ENCODE measurements at regions not wholly inside any gene's neighbourhood (a gene's known extent, or its start where the extent isn't known, plus 50 kb on each side); places are given as distances from the start of the nearest gene placed in this dataset.

DNA sequence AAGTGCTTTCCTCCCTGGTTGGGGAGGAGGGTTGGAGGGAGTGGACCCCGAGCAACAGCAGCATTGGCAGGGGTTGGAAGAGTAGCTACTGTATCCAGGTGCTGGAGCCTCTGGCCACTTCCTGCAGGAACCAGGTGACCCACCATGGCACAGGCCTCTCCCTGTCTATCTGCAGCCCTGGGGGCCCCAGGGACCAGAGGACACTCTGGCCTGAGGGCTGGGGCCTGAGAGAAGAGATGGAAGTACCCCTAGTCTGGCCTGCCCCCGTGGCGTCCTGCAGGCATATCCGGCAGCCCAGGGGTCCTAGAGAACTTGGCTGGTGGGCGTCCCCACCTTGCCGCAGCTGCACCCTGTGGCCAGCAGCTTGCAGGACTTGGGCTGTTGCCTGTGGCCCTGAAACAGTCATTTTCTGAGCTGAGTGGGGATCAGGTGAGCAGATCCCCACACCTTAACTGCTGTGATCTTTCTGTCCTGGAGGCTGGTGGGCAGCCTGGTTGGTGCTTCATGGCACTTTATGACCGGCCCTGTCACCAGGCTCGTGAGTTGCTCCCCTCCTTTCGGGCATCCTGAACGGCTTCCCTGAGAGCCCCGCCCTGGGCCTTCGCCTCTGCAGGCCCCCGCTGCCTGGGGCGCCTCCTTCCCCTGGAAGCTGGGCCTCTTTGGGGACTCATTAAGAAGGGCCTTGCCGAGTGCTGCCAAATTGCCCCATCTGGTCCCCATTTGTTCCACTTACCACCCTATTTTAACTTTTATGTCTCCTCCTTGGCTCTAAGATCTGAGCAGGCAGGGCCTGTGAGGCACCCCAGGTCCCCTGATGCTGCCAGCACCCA lies 298.6 kb downstream of the SEC14L1 start:
- DNase-seq (ENCODE audit: extremely low read depth, low read depth, low spot score): no peak

DNA sequence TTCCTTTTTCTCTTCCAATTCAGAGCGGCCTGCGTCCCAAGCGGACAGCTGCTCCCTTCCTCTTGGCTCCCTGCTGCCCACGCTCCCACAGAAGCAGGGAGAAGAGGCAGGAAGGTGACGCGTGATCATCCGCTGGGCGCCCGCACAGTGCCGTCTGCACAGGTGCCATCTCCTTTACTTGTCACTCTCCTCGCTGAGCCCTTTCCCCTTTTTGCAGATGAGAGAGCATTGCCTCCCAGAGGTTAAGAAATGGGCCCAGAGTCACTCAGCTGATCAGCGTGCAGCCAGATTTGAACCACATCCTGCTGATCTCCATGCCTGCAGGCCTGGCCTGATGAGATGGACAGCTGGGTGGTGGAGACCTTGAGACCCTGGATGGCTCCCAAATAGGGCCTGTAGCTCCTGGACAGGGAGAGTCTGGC lies 299.8 kb downstream of the SEC14L1 start:
- DNase-seq (ENCODE audit: extremely low read depth, low read depth, low spot score): no peak

DNA sequence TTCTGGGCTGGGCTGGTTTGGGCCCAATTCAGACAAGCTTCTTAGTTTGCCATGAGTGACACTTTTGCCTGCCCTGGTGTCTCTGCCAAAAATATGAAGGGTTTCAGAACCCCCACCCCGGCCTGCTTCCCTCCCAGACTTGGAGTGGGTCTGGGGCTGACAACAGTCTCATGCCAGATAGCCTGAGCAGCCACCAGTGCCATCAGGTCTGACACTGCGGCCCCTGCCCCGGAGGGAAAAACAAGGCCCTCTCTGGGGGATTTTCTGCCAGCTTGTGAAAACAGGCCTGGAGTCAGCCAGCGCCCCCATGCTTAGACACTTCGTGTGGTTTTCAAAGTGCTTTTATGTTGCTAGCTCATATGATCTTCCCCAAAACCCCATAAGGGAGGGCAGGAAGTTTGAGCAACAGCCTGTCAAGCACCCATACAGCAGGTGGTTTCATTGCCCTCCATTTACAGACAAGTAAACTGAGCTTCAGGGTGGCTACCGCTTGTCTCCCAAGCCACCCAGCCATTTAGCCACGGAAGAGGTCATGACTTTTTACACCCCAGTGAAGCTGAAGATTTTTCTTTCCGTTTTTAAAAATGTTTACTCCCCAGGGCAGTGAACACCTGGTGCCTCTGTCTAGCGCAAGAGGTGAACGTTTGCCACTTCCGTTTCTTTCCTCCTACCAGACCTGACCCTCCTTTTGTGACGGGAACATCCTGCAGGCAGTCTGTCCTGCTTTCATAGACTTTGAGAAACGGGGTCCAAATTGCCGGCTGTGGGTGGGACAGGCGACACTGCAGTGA lies 300.6 kb downstream of the SEC14L1 start:
- no peak for DNase-seq (ENCODE audit: extremely low read depth, low read depth, low spot score)

DNA sequence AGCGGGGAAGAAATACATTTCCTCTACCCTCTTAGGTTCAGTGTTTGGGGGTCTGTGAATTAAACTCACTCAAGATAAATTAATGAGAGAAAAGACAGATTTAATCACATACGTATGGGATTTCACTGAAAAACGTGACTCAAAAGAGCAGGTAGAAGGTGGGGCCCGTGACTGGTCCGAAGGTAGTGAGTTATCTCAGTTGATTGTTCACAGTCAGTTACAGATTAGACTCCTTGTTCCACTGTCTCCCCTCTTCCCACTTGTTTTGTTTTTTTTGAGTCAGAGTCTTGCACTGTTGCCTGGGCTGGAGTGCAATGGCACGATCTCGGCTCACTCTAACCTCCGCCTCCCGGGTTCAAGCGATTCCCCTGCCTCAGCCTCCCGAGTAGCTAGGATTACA lies 301.2 kb downstream of the SEC14L1 start:
- DNase-seq (ENCODE audit: extremely low read depth, low read depth, low spot score): no peak

DNA sequence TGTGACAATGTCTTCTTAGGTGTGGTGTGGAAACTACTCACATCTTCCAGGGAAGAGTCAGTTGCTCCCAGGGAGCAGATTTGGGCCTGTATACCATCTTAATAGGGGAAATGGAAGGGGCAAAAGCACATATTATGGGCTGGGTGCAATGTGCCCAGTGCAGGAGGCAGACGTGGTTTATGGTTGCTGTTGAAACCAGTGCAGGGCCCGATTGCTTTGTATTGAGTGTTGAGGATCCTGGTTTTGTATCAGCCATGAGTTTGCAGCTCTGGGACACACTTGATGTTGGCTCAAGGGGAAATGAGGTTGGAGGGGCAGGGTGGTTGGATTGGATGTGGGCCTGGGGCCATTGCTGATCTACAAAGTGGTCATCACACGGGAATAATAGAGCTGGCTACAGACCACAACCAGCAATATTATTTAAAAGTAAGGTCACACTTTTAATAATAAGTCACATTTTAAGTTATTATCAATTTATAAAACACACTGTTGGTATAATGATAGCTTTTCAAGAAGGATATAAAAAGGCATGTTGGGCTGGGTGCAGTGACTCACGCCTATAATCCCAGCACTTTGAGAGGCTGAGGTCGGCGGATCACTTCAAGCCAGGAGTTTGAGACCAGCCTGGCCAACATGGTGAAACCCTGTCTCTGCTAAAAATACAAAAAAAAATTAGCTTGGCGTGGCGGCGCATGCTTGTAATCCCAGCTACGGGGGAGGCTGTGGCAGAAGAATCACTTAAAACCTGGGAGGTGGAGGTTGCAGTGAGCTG lies 302.4 kb downstream of the SEC14L1 start:
- no peak for DNase-seq (ENCODE audit: extremely low read depth, low read depth, low spot score)

DNA sequence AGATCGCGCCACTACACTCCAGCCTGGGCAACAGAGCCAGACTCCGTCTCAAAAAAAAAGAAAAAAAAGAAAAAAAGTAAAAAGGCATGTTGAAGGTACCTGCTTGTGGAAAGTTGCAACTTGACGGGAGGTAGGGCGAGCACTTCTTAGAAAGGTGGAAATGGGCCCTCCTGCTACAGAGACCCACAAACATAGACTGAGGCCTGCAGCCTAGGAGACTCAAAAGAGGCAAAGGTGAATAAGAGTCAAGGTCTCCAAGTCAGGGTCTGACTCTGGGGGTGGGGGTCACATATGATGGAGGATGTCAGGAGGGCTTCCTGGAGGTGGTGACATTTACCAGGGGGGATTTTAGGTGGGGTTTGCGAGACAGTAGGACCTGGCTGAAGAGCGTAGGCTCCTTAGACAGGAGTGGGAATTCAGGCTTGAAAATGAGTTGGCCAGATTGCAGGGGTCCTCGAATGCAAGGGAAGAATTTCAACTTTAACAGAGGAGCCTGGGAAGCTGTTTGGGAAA lies 303.0 kb downstream of the SEC14L1 start:
- no peak for DNase-seq (ENCODE audit: extremely low read depth, low read depth, low spot score)

DNA sequence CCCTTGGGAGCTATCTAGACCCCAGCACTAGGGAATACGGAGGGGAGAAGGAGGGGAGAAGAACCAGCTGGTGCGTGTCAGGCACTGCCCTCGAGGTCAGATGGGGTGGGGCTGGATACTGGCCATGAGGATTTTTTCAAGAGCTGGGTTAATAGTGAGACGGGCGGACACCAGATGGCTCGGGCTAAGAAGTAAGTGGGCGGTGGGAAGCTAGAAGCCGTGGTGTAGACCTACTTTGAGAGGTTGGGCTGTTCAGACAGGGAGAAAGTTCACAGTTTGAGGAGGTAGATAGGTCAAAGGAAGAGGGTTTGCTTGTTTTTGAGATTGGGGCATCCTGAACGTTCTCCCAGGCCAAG lies 303.8 kb downstream of the SEC14L1 start:
- DNase-seq (ENCODE audit: extremely low read depth, low read depth, low spot score): no peak

DNA sequence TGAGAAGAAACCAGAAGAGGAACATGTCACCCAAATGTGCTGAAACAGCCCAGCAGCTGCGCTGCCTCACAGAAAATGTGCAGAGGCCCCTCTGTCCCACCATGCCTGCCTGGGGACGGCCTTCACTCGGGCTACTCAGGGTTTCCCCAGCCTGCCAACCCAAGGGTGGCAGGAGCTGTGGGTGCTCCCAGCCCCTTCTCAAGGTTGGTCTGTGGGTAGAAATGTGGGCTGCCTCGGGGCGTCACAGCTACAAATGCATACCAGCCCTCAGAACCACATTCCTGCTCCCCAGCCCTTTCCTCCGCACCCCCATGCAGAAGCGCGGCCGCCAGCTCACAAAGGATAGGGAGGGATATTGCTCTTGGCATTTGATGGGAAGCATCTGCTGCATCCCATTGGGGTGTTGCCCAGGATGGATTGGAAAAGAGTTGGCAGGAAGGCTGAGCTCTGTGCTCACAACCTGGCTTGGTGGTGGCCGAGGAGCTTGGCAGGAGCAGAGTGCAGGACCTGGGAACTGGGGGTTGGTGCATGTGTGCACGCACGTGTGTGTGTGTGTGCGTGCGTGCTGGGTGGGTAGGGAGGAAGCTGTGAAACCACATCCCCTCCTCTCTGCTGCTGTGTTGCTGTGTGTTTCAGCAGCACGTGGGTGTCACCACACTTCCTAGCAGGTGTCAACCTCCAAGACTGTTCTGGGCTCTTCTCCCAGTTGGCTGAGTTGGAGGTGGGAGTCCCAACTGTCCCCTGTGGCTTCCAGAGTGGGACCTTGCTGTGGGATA lies 304.4 kb downstream of the SEC14L1 start:
- DNase-seq (ENCODE audit: extremely low read depth, low read depth, low spot score): no peak

DNA sequence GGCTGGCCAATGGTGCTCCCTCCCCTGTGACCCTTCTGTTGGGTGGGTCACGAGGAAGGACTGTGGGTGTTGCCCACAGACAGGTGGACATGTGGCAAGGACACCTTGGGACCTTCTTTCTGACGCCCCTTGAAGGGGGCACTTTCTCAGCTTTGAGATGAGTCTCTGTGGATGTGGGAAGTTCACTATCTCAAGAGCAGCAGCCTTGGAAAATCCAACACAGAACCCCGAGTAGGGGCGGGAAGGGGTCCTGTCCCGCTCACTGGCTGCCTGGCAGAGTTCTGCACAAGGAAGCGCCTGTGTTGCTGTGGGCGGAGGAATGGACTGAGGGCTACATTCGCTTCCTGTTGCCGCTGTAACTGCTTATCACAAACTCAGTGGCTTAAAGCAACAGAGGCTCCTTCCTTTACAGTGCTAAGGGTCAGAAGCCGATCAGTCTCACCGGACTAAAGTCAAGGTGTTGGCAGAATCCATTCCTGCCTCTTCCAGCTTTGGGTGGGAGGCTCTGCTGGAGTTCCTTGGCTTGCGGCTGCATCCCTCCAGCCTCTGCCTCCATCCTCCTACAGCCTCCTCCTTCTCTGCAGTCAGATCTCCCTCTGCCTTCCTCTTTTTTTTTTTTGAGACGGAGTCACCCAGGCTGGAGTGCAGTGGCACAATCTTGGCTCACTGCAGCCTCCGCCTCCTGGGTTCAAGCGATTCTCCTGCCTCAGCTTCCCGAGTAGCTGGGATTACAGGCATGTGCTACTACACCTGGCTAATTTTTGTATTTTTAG lies 305.2 kb downstream of the SEC14L1 start:
- DNase-seq (ENCODE audit: extremely low read depth, low read depth, low spot score): no peak

DNA sequence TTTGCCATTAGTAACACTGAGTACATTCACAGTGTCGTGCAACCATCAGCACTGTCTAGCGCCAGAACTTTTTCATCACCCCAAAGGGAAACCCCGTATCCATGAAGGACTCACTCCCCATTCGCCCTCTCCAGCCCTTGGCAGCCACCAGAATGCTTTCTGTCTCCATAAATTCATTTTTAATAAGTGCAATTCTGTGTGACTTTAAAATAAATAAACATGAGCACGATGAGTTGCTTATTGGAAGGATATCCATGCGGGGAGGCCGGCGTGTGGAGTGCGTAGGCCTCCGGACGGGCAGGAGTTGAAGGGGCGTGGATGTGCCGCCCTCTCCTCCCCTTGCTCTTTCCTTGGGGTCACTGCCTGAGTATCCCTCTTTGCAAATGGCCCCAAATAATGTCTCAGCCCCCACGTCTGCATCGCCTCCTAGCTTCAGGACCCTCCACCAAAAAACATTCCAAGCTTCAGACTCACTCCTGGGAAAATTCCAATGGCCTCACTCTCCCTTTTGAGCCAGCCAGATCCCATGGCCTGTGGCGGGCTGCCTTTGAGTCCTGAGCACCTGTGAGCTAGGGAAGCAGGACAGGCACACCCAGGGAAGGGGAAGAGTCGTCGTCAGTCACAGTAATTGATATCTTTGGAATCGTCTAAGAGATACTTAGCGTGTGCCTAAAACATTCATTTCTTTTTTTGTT lies 306.3 kb downstream of the SEC14L1 start:
- DNase-seq (ENCODE audit: extremely low read depth, low read depth, low spot score): no peak

DNA sequence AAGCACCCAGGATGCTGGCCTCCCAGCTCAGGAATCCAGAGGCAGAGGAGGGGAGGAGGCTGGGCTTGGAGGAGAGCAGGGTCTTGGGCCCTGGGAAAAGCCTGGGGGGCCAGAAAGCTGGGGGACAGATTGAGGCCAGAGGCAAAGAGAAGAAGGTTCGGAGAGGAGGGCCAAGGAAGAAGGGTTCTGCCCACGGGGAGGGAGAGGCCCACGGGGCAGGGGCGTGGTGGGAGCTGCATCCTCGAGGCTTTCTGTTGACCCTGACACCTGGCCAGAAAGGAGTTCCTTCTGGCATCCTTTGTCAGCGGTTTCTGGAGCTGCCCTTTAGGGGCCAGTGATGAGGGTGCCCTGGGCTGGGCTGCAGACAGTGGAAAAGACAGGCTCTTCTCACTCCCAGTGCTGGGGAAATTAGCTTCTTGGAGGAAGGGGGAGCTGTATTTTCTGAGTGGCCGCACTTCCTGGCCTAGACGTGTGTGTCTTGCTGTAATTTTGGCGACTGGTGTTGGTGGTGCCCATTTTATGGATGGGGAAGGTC lies 308.7 kb downstream of the SEC14L1 start:
- DNase-seq (ENCODE audit: extremely low read depth, low read depth, low spot score): no peak

DNA sequence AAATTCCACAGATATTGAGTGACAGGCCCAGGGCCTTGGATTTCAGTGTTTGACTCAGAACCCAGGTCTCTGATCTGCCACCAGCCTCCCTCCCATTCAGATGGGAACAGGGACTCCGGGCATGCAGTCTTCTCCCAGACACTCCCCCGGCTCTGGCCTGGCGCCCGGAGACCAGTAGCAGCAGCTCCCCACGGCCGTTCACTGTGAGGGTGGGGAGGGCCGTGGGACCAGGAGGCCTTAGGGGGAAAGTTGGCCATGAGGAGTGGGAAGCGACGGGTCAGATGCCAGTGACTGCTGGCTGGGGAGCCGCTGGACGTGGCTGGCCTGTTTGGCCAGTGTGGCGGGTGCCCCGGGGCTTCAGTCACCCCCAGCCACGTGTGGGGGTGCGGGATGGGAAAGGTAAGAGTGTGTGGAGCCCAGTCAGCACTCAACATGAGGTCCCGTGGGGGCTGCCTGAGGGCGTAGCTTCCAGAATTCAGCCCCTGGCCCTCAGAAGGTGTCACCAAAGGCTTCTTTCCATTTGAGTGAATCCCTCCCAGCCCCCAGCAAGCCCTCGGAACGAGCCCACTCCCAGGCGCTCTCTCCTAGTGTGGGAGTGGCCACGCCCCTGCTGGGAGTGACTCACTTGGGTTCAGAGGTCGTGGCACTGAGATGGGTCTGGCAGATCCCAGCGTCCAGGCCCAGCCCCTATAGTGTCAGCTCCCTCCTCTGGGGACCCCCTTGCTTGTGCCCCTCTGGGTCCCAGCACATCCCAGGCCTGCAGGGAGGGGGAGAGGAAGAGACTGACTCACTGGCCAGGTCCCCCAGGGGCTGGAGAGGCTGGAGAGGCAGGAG lies 309.4 kb downstream of the SEC14L1 start:
- no peak for DNase-seq (ENCODE audit: extremely low read depth, low read depth, low spot score)

DNA sequence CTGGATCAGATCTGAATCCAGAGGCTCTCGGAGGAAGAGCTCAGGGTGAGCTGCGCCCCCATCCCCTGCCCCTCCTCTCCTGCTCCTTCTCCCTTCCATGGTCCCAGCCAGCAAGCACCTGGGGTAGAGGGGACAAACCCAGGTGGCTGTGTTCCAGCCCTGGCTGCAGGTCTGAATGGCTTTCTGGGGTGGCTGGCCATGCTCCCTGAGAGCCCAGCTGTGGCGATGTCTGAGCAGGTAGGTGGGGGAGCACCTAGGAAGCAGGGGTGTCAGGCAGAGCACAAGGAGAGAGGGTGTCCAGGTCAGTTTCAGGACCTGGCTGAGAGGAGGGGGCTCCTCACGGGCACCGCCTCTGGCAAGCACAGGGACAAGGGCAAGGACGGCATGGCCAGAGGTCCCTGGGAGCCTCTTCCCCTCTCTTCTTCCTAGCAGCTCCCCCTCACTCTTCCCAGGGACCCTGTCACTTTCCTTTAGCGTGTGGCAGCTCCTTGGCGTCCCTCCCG lies 310.0 kb downstream of the SEC14L1 start:
- DNase-seq (ENCODE audit: extremely low read depth, low read depth, low spot score): no peak

DNA sequence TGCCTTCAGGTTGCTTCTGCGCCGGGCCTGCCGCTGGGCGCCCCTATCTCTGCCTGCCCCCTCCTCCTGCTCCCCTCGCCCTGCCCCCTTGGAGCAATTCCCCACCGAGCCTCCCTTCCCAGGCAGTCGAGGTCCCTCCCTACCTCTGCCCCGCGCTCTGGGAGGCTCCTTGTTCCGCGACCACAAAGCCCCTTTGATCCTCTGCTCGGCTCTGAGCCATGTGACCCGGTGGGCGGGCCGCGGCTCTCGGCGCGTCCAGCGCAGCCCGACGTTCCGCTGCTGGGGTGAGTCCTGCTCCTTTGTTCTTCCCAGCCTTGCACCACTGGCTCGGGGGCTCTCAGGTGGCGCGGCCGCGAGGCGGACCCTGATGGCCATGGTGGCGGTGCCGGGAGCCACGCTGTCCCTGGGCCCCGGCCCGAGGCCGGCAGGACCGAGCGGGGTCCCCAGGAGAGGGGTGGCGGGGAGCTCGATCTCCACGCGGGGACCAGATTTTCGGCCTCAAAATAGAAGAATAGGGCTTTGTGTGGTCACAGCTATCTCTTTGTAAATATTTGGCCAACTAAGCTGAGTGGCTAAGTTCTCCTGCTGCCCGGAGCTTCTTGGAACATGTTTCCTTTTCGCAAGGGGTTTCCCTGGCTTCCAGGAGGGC lies 310.6 kb downstream of the SEC14L1 start:
- no peak for DNase-seq (ENCODE audit: extremely low read depth, low read depth, low spot score)

DNA sequence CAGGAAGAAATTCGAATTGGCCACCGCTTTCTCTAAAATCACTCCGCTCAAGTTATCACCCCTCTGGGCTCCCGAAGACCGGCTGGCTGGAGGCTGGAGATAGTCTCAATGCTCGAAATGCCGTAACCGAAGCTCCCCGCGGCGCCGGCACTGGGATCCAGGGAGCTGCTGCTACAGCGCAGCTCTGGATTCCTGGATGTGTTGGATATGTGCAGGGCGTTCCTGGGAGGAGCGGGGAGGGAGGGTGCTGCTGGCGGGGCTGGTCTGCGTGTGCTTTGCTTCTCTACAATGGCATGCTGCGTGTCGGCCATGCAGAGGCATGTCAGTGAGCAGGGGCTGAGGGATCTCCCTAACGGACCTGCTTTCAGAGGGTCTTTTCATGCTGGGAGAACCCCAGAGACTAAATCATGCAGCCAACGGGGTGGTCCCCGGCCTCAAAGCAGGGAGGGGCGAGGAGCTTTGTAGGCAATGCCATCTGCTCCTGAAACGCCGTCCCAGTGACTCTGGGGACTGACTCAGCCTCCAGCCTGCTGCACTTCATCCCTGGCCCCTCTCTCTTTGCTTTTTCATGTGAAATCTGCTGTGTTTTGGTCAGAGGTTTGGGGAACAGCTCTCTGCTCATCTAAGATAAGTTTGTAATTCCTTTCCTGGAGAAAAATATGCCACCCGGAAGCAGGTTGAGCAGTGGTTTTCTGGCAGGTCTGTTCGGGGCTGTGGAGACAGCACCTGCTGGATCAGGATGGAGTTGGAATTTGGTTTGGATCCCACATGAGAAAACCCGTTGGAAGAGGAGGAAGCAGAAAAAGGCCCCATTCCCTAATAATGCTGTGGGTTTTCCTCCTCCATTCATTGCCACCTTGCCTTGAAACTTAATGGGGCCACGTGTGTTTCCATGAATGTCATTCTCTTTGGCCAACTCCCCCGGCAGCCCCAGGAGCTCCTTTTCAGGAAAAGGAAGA lies 311.4 kb downstream of the SEC14L1 start:
- no peak for DNase-seq (ENCODE audit: extremely low read depth, low read depth, low spot score)

DNA sequence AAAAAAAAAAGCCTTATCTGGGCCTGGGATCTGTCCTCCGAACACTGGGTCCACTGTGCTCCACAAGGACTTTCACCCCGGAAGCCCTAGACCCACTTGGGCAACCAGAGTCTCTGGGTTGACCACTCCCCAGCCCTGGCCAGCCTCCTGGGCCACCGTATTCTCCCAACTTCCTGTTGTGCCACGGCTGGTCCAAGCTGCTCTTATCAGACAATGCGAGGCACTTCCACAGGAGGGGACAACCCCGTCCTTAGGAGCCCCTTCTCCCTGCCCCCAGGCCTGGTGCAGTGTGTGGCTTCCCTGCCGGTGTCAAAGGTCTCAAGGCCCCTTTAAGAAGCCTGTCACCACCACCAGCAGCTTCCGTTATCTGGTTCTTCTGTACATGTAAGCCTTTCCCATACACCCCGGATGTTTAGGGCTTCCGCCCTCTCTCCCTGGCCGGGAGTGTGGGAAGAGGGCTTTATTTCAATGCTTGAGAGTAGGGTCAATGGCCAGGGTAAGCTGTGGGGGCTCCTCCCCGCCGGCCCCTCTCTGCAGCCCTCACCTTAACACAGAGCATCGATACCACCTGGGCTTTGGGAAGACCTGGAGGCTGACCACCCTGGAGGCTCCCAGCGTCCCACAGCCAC lies 313.0 kb downstream of the SEC14L1 start:
- DNase-seq (ENCODE audit: extremely low read depth, low read depth, low spot score): no peak

Measured in glomerular endothelial cell (primary cell).